Immature natural killer cell (primary cell): ENCODE measurements at regions not wholly inside any gene's neighbourhood (a gene's known extent, or its start where the extent isn't known, plus 50 kb on each side); places are given as distances from the start of the nearest gene placed in this dataset.
"Not testable (repeated sequence)": the region's sequence is repeated elsewhere in the genome, so short reads cannot be mapped to it uniquely, and the experiment has no call there.

Experiments used
- DNase-seq, 3 donors: peaks; one replicate each; pipeline ENCODE4 v3.0.0; 2022; ENCODE audit warnings: mixed read lengths in 1 of 3
- H3K27ac Mint-ChIP-seq, 6 donors: one replicate each; pipeline ENCODE4 v1.8.0; 2020; ENCODE audit warnings: mixed read lengths in 6 of 6, mild to moderate bottlenecking in 5 of 6, inconsistent platforms in 4 of 6, moderate library complexity in 3 of 6
- H3K27me3 Mint-ChIP-seq, 3 donors: one replicate each; pipeline ENCODE4 v1.8.0; 2020 to 2021; ENCODE audit warnings: low read depth in 3 of 3, mild to moderate bottlenecking in 3 of 3, mixed read lengths in 3 of 3, moderate library complexity in 3 of 3, inconsistent platforms in 1 of 3
- H3K36me3 Mint-ChIP-seq, 3 donors: one replicate each; pipeline ENCODE4 v1.8.0; 2020; ENCODE audit warnings: mixed read lengths in 3 of 3, inconsistent platforms in 2 of 3, mild to moderate bottlenecking in 2 of 3
- H3K4me1 Mint-ChIP-seq, 2 donors: one replicate each; pipeline ENCODE4 v1.8.0; 2020; ENCODE audit warnings: inconsistent platforms in 2 of 2, mild to moderate bottlenecking in 2 of 2, mixed read lengths in 2 of 2, moderate library complexity in 1 of 2
- H3K4me3 Mint-ChIP-seq, 5 donors: one replicate each; pipeline ENCODE4 v1.8.0; 2020; ENCODE audit warnings: mild to moderate bottlenecking in 5 of 5, mixed read lengths in 5 of 5, inconsistent platforms in 3 of 5, moderate library complexity in 3 of 5
- H3K9me3 Mint-ChIP-seq, 6 donors: one replicate each; pipeline ENCODE4 v1.8.0; 2020; ENCODE audit warnings: mild to moderate bottlenecking in 6 of 6, mixed read lengths in 6 of 6, inconsistent platforms in 4 of 6, moderate library complexity in 3 of 6

- H3K9me3 Mint-ChIP-seq, result no peaks in the 10 kb centered on the region
- no peaks in the 10 kb centered on the region for H3K36me3 Mint-ChIP-seq
- H3K4me1 Mint-ChIP-seq, result peaks cover 8 to 15% of the 10 kb centered on the region in 2 donors
- peak overlapping the region in 1 of 5 donors; percentile 27 for H3K4me3 Mint-ChIP-seq
- peak overlapping the region in 1 of 6 donors; percentile 61 for H3K27ac Mint-ChIP-seq
- H3K27me3 Mint-ChIP-seq, result peaks cover 0 to 2% (median 1%) of the 10 kb centered on the region in 3 donors
- no peak for DNase-seq
Measured at GRCh38 chr4:11072463-11072862, 356.2 kb downstream of the HS3ST1 start.

- peaks cover 0 to 8% (median 1%) of the 10 kb centered on the region in 3 donors for H3K27me3 Mint-ChIP-seq
- H3K27ac Mint-ChIP-seq, result no peak overlapping the region
- H3K4me3 Mint-ChIP-seq, result no peak overlapping the region
- H3K9me3 Mint-ChIP-seq, result peaks cover 0 to 1% (median 0%) of the 10 kb centered on the region in 6 donors
- DNase-seq, result no peak
- peaks cover 8 to 15% of the 10 kb centered on the region in 2 donors for H3K4me1 Mint-ChIP-seq
- no peaks in the 10 kb centered on the region for H3K36me3 Mint-ChIP-seq
Measured at GRCh38 chr4:11070813-11071212, 357.9 kb downstream of the HS3ST1 start.

- no peak overlapping the region for H3K27ac Mint-ChIP-seq
- DNase-seq, result no peak
Measured at GRCh38 chr4:11069581-11070211, 359.0 kb downstream of the HS3ST1 start.

GRCh38 chr4:11069083-11069482 lies 359.6 kb downstream of the HS3ST1 start:
- DNase-seq, result no peak
- peaks cover 8 to 15% of the 10 kb centered on the region in 2 donors for H3K4me1 Mint-ChIP-seq
- H3K27me3 Mint-ChIP-seq, result peaks cover 0 to 8% (median 1%) of the 10 kb centered on the region in 3 donors
- peaks cover 0 to 1% (median 0%) of the 10 kb centered on the region in 6 donors for H3K9me3 Mint-ChIP-seq
- H3K27ac Mint-ChIP-seq, result no peak overlapping the region
- no peak overlapping the region for H3K4me3 Mint-ChIP-seq
- H3K36me3 Mint-ChIP-seq, result no peaks in the 10 kb centered on the region

More at GRCh38 chr4:11069581-11070211, 359.0 kb downstream of the HS3ST1 start:
- Mint-ChIP-seq H3K4me1 (peaks cover 8 to 15% of the 10 kb centered on the region in 2 donors), H3K36me3 (no peaks in the 10 kb centered on the region), H3K27me3 (peaks cover 0 to 8% (median 1%) of the 10 kb centered on the region in 3 donors), H3K4me3 (no peak overlapping the region), H3K9me3 (peaks cover 0 to 1% (median 0%) of the 10 kb centered on the region in 6 donors)

GRCh38 chr4:11066584-11066983 lies 362.1 kb downstream of the HS3ST1 start:
- H3K27me3 Mint-ChIP-seq, H3K4me1 Mint-ChIP-seq, DNase-seq, H3K9me3 Mint-ChIP-seq, H3K36me3 Mint-ChIP-seq: not testable (repeated sequence)
- H3K4me3 Mint-ChIP-seq, result peak overlapping the region in 1 of 5 donors; percentile 82
- peak overlapping the region in 1 of 6 donors; percentile 69 for H3K27ac Mint-ChIP-seq

GRCh38 chr4:11060637-11061036 lies 368.1 kb downstream of the HS3ST1 start:
- not testable (repeated sequence) for H3K36me3 Mint-ChIP-seq, H3K4me1 Mint-ChIP-seq, H3K27me3 Mint-ChIP-seq, H3K4me3 Mint-ChIP-seq, H3K27ac Mint-ChIP-seq, DNase-seq
- peaks cover 0 to 10% (median 1%) of the 10 kb centered on the region in 6 donors for H3K9me3 Mint-ChIP-seq

GRCh38 chr4:11054937-11055336 lies 370.4 kb upstream of the CLNK start:
- H3K4me1 Mint-ChIP-seq, H3K4me3 Mint-ChIP-seq, H3K27ac Mint-ChIP-seq, H3K27me3 Mint-ChIP-seq, DNase-seq, H3K36me3 Mint-ChIP-seq: not testable (repeated sequence)
- H3K9me3 Mint-ChIP-seq, result peaks cover 0 to 10% (median 1%) of the 10 kb centered on the region in 6 donors

- Mint-ChIP-seq H3K27ac (no peak overlapping the region), H3K36me3 (no peaks in the 10 kb centered on the region), H3K27me3 (peaks cover 2 to 4% (median 3%) of the 10 kb centered on the region in 3 donors), H3K9me3 (peaks cover 0 to 2% (median under 1%) of the 10 kb centered on the region in 6 donors), H3K4me1 (no peaks in the 10 kb centered on the region), H3K4me3 (no peak overlapping the region)
- DNase-seq, result no peak
Measured at GRCh38 chr4:11053601-11054220, 369.1 kb upstream of the CLNK start.

GRCh38 chr4:11051181-11051580 lies 366.6 kb upstream of the CLNK start:
- DNase-seq, result no peak
- Mint-ChIP-seq H3K36me3 (no peaks in the 10 kb centered on the region), H3K4me3 (no peak overlapping the region), H3K4me1 (no peaks in the 10 kb centered on the region), H3K27me3 (peaks cover 0 to 5% (median 4%) of the 10 kb centered on the region in 3 donors), H3K27ac (no peak overlapping the region), H3K9me3 (peaks cover 0 to 2% (median 0%) of the 10 kb centered on the region in 6 donors)

GRCh38 chr4:11050766-11051165 lies 366.2 kb upstream of the CLNK start:
- no peak for DNase-seq
- Mint-ChIP-seq H3K4me1 (no peaks in the 10 kb centered on the region), H3K9me3 (peaks cover 0 to 4% (median under 1%) of the 10 kb centered on the region in 6 donors), H3K27me3 (peaks cover 0 to 5% (median 4%) of the 10 kb centered on the region in 3 donors), H3K4me3 (no peak overlapping the region), H3K36me3 (no peaks in the 10 kb centered on the region), H3K27ac (no peak overlapping the region)

GRCh38 chr4:11049001-11049400 lies 364.4 kb upstream of the CLNK start:
- no peak overlapping the region for H3K4me3 Mint-ChIP-seq
- no peaks in the 10 kb centered on the region for H3K36me3 Mint-ChIP-seq
- no peak overlapping the region for H3K27ac Mint-ChIP-seq
- peaks cover 0 to 5% (median 2%) of the 10 kb centered on the region in 3 donors for H3K27me3 Mint-ChIP-seq
- H3K9me3 Mint-ChIP-seq, result peaks cover 0 to 8% (median under 1%) of the 10 kb centered on the region in 6 donors
- H3K4me1 Mint-ChIP-seq, result no peaks in the 10 kb centered on the region
- no peak for DNase-seq

GRCh38 chr4:11042760-11043159 lies 358.2 kb upstream of the CLNK start:
- Mint-ChIP-seq H3K9me3 (peaks cover 0 to 8% (median 0%) of the 10 kb centered on the region in 6 donors), H3K36me3 (no peaks in the 10 kb centered on the region), H3K4me3 (no peak overlapping the region), H3K4me1 (peaks cover 12 to 19% of the 10 kb centered on the region in 2 donors), H3K27me3 (peaks cover 0 to 8% (median 0%) of the 10 kb centered on the region in 3 donors), H3K27ac (no peak overlapping the region)
- no peak for DNase-seq

GRCh38 chr4:11039634-11040131 lies 355.1 kb upstream of the CLNK start:
- H3K9me3 Mint-ChIP-seq, result peaks cover 0 to 1% (median 0%) of the 10 kb centered on the region in 6 donors
- peak overlapping the region in 3 of 5 donors; percentile 42 to 56 (median 45) for H3K4me3 Mint-ChIP-seq
- H3K27ac Mint-ChIP-seq, result peak overlapping the region in 4 of 6 donors; percentile 11 to 58 (median 22)
- peaks cover 0 to 4% (median 0%) of the 10 kb centered on the region in 3 donors for H3K27me3 Mint-ChIP-seq
- H3K4me1 Mint-ChIP-seq, result peaks cover 12 to 19% of the 10 kb centered on the region in 2 donors
- peak in 2 of 3 donors; percentile 3 to 4 for DNase-seq
- no peaks in the 10 kb centered on the region for H3K36me3 Mint-ChIP-seq

GRCh38 chr4:11038926-11039325 lies 354.4 kb upstream of the CLNK start:
- DNase-seq, result no peak
- peaks cover 12 to 19% of the 10 kb centered on the region in 2 donors for H3K4me1 Mint-ChIP-seq
- H3K36me3 Mint-ChIP-seq, result no peaks in the 10 kb centered on the region
- peaks cover 0 to 4% (median 0%) of the 10 kb centered on the region in 3 donors for H3K27me3 Mint-ChIP-seq
- peaks cover 0 to 1% (median 0%) of the 10 kb centered on the region in 6 donors for H3K9me3 Mint-ChIP-seq
- H3K27ac Mint-ChIP-seq, result no peak overlapping the region
- no peak overlapping the region for H3K4me3 Mint-ChIP-seq
